Activated CD4-positive, CD25-positive, alpha-beta regulatory T cell (primary cell): ENCODE measurements at regions not wholly inside any gene's neighbourhood (a gene's known extent, or its start where the extent isn't known, plus 50 kb on each side); places are given as distances from the start of the nearest gene placed in this dataset.

Experiments
- DNase-seq, 4 experiments: peaks; one replicate each; lab custom pipeline; 2025; lab: John Stamatoyannopoulos, UW

DNA sequence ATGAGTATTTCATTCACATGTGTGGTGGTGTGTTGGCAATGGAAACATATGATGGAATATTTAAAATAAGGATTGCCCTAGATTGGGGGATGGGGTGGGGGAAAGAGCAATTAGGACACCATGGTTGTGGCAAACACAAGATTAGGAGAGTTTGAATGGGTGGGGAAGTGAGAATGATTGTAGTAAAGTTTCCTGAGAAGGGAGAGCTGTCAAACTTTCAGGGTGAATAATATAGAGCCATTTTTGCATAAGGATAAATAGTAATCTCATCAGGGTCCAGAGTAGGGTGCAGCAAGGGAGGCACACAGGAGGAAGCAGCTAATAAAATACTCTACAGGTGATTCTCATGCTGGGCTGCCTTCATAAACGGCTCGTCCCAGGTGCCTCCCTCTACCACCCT lies 294.9 kb upstream of the MARCKS start:
- no peak for DNase-seq

- DNase-seq: no peak
These were observed 292.6 kb upstream of the MARCKS start for GRCh38 chr6:113564371-113565171.

DNA sequence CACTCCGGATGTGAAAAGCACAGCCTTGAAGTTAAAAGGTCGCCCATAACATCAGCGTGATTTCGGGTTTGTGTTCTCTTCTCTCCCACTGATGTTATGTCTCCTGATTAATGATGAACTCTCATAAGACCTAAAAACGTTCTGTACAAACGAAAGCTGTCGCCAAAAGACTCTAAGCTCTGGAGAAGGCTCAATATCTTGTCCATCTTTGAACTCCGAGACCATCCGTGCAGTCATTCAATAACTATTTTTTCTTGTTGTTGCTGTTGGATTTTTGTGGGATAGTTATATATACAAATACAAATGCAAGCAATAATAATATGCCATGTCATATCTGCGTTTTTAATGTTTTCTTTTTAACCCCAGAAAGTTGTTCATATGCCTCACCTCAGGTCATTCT lies 291.8 kb upstream of the MARCKS start:
- DNase-seq: no peak

DNA sequence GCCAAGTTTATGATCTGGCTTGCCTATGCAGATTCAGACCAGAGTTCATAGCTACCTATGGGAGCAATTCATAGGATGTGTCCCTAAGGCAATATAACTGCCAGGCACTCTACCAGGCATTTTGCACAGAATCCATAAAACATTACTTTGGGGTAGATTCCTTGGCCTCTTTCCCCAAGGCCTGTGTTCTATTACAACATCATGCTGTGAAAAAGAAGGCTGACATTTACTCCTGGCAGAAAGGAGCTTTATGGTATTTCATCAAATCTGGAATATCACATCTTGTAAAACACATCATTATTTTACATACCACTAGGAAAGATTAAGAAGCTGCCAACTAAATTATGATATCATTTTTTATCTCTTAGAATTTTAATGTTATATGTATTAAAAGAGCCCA lies 287.0 kb upstream of the MARCKS start:
- no peak for DNase-seq

GRCh38 chr6:113570641-113571040 lies 286.5 kb upstream of the MARCKS start:
- no peak for DNase-seq

DNA sequence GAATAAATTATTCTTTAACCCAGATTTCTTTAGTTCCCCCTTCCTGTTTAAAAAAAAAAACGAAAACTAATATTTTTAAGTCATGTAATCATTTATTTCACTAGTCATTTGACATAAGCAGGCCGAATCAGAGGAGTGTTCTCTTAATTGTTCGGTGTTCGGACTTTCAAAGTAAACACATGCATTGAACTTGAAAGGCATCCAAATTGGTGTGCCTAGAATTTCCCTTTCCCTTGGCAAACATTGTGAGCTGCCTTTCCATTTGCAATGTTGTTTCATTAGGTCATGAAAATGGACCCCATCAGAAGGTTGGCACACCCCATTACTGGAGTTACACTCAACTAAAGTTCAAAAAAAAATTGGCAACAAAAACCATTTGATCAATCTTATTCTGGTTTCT lies 283.0 kb upstream of the MARCKS start:
- no peak for DNase-seq

- no peak for DNase-seq
These were observed 280.8 kb upstream of the MARCKS start for GRCh38 chr6:113576310-113576709.

GRCh38 chr6:113578691-113579090 lies 278.5 kb upstream of the MARCKS start:
- DNase-seq: no peak

DNA sequence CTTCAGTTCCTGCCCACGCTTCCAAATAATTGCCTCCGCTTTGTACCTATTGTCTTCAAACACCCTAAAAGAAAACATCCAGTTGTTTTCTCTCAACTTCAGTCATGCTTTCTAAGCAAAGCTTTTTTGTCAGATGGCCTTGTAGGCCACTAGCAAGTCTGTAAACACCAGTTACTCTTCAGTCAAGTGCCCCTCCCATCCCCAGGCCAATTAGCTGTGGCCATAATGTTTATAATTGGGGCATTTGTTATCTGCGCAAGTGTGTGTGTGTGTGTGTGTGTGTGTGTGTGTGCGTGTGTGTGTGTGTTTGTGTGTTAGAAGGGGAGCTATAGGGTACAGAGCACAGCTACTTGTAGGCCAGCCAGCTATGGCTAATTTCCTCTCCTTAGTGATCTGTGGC lies 272.4 kb upstream of the MARCKS start:
- DNase-seq: no peak

- DNase-seq: no peak
These were observed 271.9 kb upstream of the MARCKS start for GRCh38 chr6:113585246-113585645.

DNA sequence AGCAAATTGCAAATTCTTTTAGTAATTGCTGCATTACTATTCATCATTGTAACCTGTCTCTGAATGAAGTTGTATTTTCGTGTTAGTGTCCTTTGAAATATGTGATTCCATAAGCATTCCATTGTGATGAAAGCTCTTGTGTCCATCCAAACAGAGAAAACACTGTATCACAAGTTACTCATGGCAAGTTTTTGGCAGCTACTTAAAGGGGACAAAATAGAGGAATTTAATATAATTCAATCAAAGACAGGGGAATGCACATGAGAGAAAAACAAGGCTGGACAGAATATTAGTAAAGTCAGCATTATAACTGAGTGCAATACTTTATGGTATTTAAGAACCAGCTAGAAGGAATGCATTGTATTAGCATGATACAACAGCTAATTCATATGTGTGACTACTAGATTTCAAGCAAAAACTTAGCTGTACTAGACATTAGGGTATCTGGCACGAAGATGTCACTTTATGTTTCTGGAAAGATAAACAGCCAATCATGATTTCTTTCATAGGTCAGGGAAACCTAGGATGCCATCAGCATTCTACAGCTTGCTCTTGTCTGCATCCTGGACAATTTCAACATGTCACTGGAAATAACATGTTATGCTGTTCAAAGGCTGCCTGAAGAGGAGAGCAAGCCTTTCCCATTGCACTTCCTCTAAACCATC lies 270.6 kb upstream of the MARCKS start:
- no peak for DNase-seq

DNA sequence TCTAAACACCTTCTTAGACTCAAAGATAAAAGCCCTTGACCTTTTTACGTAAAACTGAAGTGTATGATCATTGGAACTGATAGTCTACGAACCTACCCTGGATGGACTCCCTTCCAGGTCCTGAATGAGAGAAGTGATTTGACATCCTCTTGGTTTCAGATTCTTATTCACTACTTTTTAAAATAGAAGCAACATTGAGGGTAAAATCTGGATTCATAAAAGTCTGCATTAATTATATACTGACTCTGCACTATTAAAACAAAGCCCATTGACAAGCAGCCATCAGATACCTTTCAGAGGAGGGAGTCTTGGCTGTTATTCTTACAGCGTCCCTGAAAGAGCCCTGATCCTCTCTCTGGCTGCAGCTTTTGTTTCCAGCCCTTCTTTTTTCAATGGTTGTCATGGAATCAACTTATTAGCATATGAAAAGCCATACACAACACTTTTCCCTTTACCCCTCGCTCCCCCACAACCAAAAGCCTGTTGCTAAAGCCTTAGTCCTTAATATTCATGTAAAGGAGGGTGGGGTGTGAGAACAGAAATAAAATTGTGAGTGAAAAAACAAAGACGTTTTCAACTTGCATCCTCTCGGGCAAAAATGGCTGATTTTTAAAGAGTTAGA lies 270.0 kb upstream of the MARCKS start:
- DNase-seq: no peak

DNA sequence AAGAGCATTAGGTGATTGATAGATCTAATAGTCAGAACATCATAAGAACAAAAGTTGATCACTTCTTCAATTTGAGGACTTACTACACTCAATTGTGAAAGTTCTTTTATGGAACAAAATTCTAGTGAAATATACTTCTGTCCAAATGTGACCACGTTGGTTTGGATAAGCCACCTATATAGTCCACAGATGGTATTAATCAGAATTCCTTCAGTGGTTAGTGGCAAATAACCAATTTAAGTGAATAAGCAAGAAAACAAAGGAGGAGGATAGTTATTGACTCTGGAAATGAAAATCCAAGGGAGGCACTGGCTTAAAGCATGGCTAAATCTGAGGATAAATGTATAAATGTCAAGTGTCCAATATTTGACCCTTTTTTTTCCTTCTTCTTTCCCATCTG lies 268.5 kb upstream of the MARCKS start:
- no peak for DNase-seq

DNA sequence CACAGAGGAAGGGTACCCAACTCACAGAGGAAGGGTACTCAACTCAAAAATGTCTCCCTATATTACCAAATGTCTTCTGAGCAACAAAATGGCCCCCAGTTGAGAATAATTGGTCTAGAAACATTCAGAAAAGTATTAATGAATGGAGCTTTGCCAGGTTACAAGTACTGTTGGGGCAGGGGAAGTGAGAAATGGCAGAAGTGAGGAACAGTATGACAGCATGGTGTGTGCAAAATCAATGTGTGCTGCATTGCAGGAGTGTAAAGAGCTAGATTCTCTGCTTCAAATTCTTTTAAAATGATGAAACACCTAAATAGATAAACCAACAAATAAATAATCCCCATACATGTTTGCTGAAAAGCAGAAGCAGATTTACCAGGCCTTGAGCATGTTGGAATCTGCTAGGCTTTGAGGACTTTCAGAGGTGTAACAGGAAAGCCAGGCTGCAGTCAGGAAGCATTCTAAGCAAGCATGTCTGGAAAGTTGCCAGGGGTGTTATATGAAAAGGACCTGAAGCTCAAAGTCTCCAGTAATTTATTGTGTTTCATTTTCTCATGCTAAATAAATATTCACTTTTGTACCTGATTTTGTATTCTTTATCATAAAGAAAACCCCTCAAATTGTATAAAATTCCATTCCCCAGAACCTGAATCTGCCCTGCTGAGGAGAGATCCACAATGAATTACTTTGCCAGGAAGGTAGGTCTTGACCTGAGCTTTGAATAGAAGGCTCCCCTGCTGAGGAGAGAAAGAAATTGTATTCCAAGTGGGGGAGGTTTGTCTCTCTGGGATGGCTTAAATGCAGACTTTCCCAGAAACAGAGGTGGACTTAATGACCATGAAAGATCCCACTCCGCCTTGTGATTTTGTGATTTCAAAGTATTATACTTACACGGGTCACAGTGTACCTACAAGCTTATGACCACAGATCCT lies 265.0 kb upstream of the MARCKS start:
- no peak for DNase-seq

DNA sequence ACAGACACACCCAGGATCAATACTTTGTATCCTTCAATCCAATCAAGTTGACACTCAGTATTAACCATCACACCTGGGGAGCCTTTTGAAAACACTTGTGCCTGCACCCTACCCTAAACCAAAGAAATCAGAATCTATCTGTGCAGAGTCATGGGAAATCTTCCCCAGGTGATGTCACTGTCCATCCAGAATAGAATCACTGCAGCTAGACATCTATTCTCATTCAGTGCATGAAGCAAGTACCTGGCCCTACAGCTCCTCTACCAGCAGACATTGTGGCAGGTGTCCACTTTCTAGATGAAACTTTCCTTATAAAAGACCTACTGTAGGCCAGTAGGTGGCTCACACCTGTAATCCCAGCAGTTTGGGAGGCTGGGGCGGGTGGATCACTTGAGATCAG lies 262.4 kb upstream of the MARCKS start:
- no peak for DNase-seq

- DNase-seq: no peak
These were observed 261.2 kb upstream of the MARCKS start for GRCh38 chr6:113595911-113596376.

- DNase-seq: no peak
These were observed 260.5 kb upstream of the MARCKS start for GRCh38 chr6:113596387-113597230.

- no peak for DNase-seq
These were observed 259.9 kb upstream of the MARCKS start for GRCh38 chr6:113597231-113597583.

DNA sequence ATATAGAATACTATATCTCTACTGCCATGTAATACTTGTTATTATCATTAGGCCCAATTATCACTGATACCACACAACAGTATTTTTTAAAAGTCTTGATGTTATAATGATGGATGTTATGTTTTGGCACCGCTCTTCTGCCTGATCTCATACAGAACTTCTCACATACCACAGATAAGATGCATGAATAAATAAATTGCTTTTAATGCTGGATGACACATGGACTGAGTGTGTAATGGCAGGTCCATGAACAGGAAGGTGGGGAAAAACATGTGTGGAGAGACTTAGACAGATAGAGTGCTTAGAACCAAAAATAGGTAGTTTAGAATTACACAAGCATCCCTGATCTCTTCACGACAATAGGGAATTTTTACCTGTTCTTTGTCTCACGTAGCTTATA lies 258.4 kb upstream of the MARCKS start:
- no peak for DNase-seq

DNA sequence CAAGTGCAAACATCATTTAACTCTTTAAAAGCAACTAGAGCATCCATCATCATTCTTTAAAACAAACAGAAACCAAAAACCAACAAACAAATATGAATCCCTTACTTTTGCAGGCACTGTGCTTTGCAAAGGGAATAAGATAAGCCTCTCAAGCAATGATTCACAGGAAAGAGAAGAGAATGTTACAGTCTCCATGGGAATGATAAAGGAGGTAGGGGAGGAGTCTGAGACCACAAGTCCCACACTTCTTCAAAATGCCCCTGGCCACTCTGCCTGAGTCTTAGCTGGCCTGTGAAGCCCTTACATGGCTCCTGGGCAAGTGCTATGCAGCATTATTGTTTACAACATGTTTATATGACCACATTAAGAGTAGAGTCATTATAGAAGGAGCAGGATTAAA lies 257.7 kb upstream of the MARCKS start:
- no peak for DNase-seq
